Lung microvascular endothelial cell (primary cell): ENCODE measurements at regions not wholly inside any gene's neighbourhood (a gene's known extent, or its start where the extent isn't known, plus 50 kb on each side); places are given as distances from the start of the nearest gene placed in this dataset.

Experiments
- DNase-seq, 2 donors: peaks; one replicate each; pipeline versions ENCODE4 v3.0.0 to v3.0.0-alpha.2; 2010; ENCODE audit warnings: low read depth in 2 of 2

GRCh38 chr15:31510057-31510456, 183.4 kb downstream of the KLF13 start:
- peak; percentile 26 to 39 for DNase-seq

- DNase-seq, result peak in 1 of 2 donors; percentile 37
Measured at GRCh38 chr15:31511707-31512310, 185.2 kb downstream of the KLF13 start.

GRCh38 chr15:31513178-31513577, 186.5 kb downstream of the KLF13 start:
- no peak for DNase-seq

GRCh38 chr15:31516440-31516839, 189.8 kb downstream of the KLF13 start:
- DNase-seq, result no peak

GRCh38 chr15:31516874-31517273, 190.2 kb downstream of the KLF13 start:
- no peak for DNase-seq

GRCh38 chr15:31517711-31518110, 191.1 kb downstream of the KLF13 start:
- DNase-seq, result no peak

- no peak for DNase-seq
Measured at GRCh38 chr15:31522028-31522427, 195.4 kb downstream of the KLF13 start.

GRCh38 chr15:31523027-31523654, 196.5 kb downstream of the KLF13 start:
- DNase-seq, result no peak

GRCh38 chr15:31523655-31524049, 197.0 kb downstream of the KLF13 start:
- no peak for DNase-seq

- no peak for DNase-seq
Measured at GRCh38 chr15:31525185-31525695, 198.6 kb downstream of the KLF13 start.

GRCh38 chr15:31525988-31526665, 199.5 kb downstream of the KLF13 start:
- no peak for DNase-seq

- DNase-seq, result peak in 1 of 2 donors; percentile 7
Measured at GRCh38 chr15:31526916-31527690, 200.5 kb downstream of the KLF13 start.

GRCh38 chr15:31528846-31529245, 202.2 kb downstream of the KLF13 start:
- no peak for DNase-seq

GRCh38 chr15:31537770-31538592, 211.3 kb downstream of the KLF13 start:
- no peak for DNase-seq

- no peak for DNase-seq
Measured at GRCh38 chr15:31540633-31541032, 214.0 kb downstream of the KLF13 start.

GRCh38 chr15:31544361-31544760, 217.7 kb downstream of the KLF13 start:
- no peak for DNase-seq

GRCh38 chr15:31545257-31545656, 218.6 kb downstream of the KLF13 start:
- DNase-seq, result no peak

- DNase-seq, result no peak
Measured at GRCh38 chr15:31550211-31550977, 223.8 kb downstream of the KLF13 start.

- no peak for DNase-seq
Measured at GRCh38 chr15:31551323-31551722, 224.7 kb downstream of the KLF13 start.

- peak in 1 of 2 donors; percentile 35 for DNase-seq
Measured at GRCh38 chr15:31552482-31553099, 226.0 kb downstream of the KLF13 start.
